GM18907 (cell line): ENCODE measurements at regions not wholly inside any gene's neighbourhood (a gene's known extent, or its start where the extent isn't known, plus 50 kb on each side); places are given as distances from the start of the nearest gene placed in this dataset.
"Not testable (repeated sequence)": the region's sequence is repeated elsewhere in the genome, so short reads cannot be mapped to it uniquely, and the experiment has no call there.

Source experiments
- ATAC-seq: cut with Tn5 transposase; IDR thresholded peaks from one replicate; pipeline ENCODE4 v1.9.1; 2021; ENCODE audit warnings: mild to moderate bottlenecking, moderate library complexity; ENCODE audit not compliant: unreplicated experiment

GRCh38 chr1:79976287-79976686 lies 969.8 kb upstream of the ADGRL4 start:
- no peak for ATAC-seq

GRCh38 chr1:79974659-79975058 lies 968.1 kb upstream of the ADGRL4 start:
- no peak for ATAC-seq

GRCh38 chr1:79969886-79970285 lies 963.4 kb upstream of the ADGRL4 start:
- ATAC-seq: no peak

GRCh38 chr1:79966438-79966837 lies 959.9 kb upstream of the ADGRL4 start:
- ATAC-seq: no peak

GRCh38 chr1:79959635-79960034 lies 953.1 kb upstream of the ADGRL4 start:
- no peak for ATAC-seq

GRCh38 chr1:79955966-79956365 lies 949.4 kb upstream of the ADGRL4 start:
- no peak for ATAC-seq

- ATAC-seq: no peak
Observed at GRCh38 chr1:79950511-79950910, 944.0 kb upstream of the ADGRL4 start.

GRCh38 chr1:79945391-79945790 lies 938.9 kb upstream of the ADGRL4 start:
- no peak for ATAC-seq

GRCh38 chr1:79929356-79929755 lies 922.8 kb upstream of the ADGRL4 start:
- no peak for ATAC-seq

- ATAC-seq: no peak
Observed at GRCh38 chr1:79928901-79929300, 922.4 kb upstream of the ADGRL4 start.

GRCh38 chr1:79920960-79921669 lies 914.6 kb upstream of the ADGRL4 start:
- no peak for ATAC-seq

GRCh38 chr1:79914896-79915295 lies 908.4 kb upstream of the ADGRL4 start:
- ATAC-seq: no peak

GRCh38 chr1:79912813-79913212 lies 906.3 kb upstream of the ADGRL4 start:
- no peak for ATAC-seq

- ATAC-seq: no peak
Observed at GRCh38 chr1:79903321-79903720, 896.8 kb upstream of the ADGRL4 start.

GRCh38 chr1:79902418-79902817 lies 895.9 kb upstream of the ADGRL4 start:
- no peak for ATAC-seq

- no peak for ATAC-seq
Observed at GRCh38 chr1:79899914-79900313, 893.4 kb upstream of the ADGRL4 start.

GRCh38 chr1:79896140-79896539 lies 889.6 kb upstream of the ADGRL4 start:
- ATAC-seq: no peak

- no peak for ATAC-seq
Observed at GRCh38 chr1:79895573-79895972, 889.0 kb upstream of the ADGRL4 start.

- not testable (repeated sequence) for ATAC-seq
Observed at GRCh38 chr1:79894129-79894528, 887.6 kb upstream of the ADGRL4 start.

- ATAC-seq: no peak
Observed at GRCh38 chr1:79887059-79887458, 880.5 kb upstream of the ADGRL4 start.

GRCh38 chr1:79885101-79885500 lies 878.6 kb upstream of the ADGRL4 start:
- ATAC-seq: no peak

GRCh38 chr1:79877086-79877485 lies 870.6 kb upstream of the ADGRL4 start:
- no peak for ATAC-seq

GRCh38 chr1:79875187-79875586 lies 868.7 kb upstream of the ADGRL4 start:
- no peak for ATAC-seq
